IMR-90 (cell line): ENCODE measurements at regions not wholly inside any gene's neighbourhood (a gene's known extent, or its start where the extent isn't known, plus 50 kb on each side); places are given as distances from the start of the nearest gene placed in this dataset.

Source experiments
- ATAC-seq: fragments of 200-7000 bp; cut with Tn5 transposase; 2 replicates; pipeline ENCODE4 v1.9.1; 2020; ENCODE audit warnings: low read depth, mild to moderate bottlenecking, moderate library complexity
- BruUV-seq: library from RNA; stranded (reverse); fragments of 400-500 nt; replicated peaks from 2 replicates; lab custom pipeline; 2021; lab: Mats Ljungman, UMichigan
- CTCF ChIA-PET: fragments of 300-600 bp; formaldehyde crosslinking; extraction: SDS; loops from one replicate; lab custom pipeline; 2021; ENCODE audit warnings: antibody characterized with exemption; lab: Yijun Ruan, JAX
- POLR2A ChIA-PET: fragments of 300-600 bp; sonication (Branson Sonifier 250); formaldehyde crosslinking; loops from one replicate; lab custom pipeline; 2022; ENCODE audit warnings: antibody characterized with exemption; ENCODE audit not compliant: unreplicated experiment; lab: Charles Lee
- DNase-seq: peaks from one replicate; pipeline ENCODE4 v3.0.0; 2013
- H2AFZ ChIP-seq: replicated peaks from 2 replicates; pipeline ENCODE3; 2013; ENCODE audit warnings: low read length, mild to moderate bottlenecking; ENCODE audit not compliant: poor library complexity
- H2AK5ac ChIP-seq: 2 replicates; pipeline ENCODE4 v1.6.1; 2013; ENCODE audit warnings: low read depth, low read length, inconsistent platforms
- H2AK9ac ChIP-seq: replicated peaks from 2 replicates; pipeline ENCODE3; 2013; ENCODE audit warnings: mild to moderate bottlenecking, low read depth, low read length, moderate library complexity; ENCODE audit not compliant: poor library complexity
- H2BK120ac ChIP-seq: 2 replicates; pipeline ENCODE4 v1.6.1; 2013; ENCODE audit warnings: low read depth, low read length, inconsistent platforms
- H2BK15ac ChIP-seq: 3 replicates; pipeline ENCODE4 v1.6.1; 2013; ENCODE audit warnings: low read depth, low read length, inconsistent platforms
- H2BK20ac ChIP-seq: 2 replicates; pipeline ENCODE4 v1.6.1; 2013; ENCODE audit warnings: low read depth, mild to moderate bottlenecking, inconsistent platforms, low read length, moderate library complexity
- H2BK5ac ChIP-seq: 2 replicates; pipeline ENCODE4 v1.6.1; 2013; ENCODE audit warnings: mild to moderate bottlenecking, low read depth, low read length, inconsistent platforms; ENCODE audit not compliant: poor library complexity, severe bottlenecking
- H3K14ac ChIP-seq: replicated peaks from 2 replicates; pipeline ENCODE4 v1.6.1; 2013; ENCODE audit warnings: low read depth, low read length, inconsistent platforms
- H3K18ac ChIP-seq: 2 replicates; pipeline ENCODE4 v1.6.1; 2013; ENCODE audit warnings: low read depth, low read length, control low read depth
- H3K23ac ChIP-seq: 2 replicates; pipeline ENCODE4 v1.6.1; 2013; ENCODE audit warnings: low read depth, low read length, inconsistent platforms
- H3K27ac ChIP-seq: 2 replicates; pipeline ENCODE4 v1.5.1; 2013; ENCODE audit warnings: mild to moderate bottlenecking, control low read depth, low read length; ENCODE audit not compliant: insufficient read depth
- H3K27me3 ChIP-seq: 2 replicates; pipeline ENCODE4 v1.6.1; 2013; ENCODE audit warnings: low read length; ENCODE audit not compliant: control insufficient read depth, insufficient read depth
- H3K36me3 ChIP-seq: 2 replicates; pipeline ENCODE4 v1.6.1; 2013; ENCODE audit warnings: low read length, mixed read lengths; ENCODE audit not compliant: control insufficient read depth, insufficient read depth
- H3K4ac ChIP-seq: 2 replicates; pipeline ENCODE4 v1.6.1; 2013; ENCODE audit warnings: low read depth, low read length, inconsistent platforms
- H3K4me1 ChIP-seq: 2 replicates; pipeline ENCODE4 v1.6.1; 2013; ENCODE audit warnings: low read length, mixed read lengths; ENCODE audit not compliant: control insufficient read depth, insufficient read depth
- H3K4me2 ChIP-seq: 2 replicates; pipeline ENCODE4 v1.6.1; 2013; ENCODE audit warnings: low read depth, mild to moderate bottlenecking, control low read depth, low read length, moderate library complexity
- H3K4me3 ChIP-seq: 2 replicates; pipeline ENCODE4 v1.5.1; 2013; ENCODE audit warnings: low read depth, mild to moderate bottlenecking, control low read depth, low read length, moderate library complexity; ENCODE audit not compliant: insufficient read depth
- H3K56ac ChIP-seq: 2 replicates; pipeline ENCODE4 v1.6.1; 2013; ENCODE audit warnings: low read length, inconsistent platforms; ENCODE audit not compliant: insufficient read depth; ENCODE audit errors: extremely low read depth
- H3K79me1 ChIP-seq, 2 experiments: 2 replicates each; pipeline ENCODE4 v1.6.1; 2013; ENCODE audit warnings: low read length in 2 of 2, inconsistent platforms in 1 of 2, low read depth in 1 of 2
- H3K9ac ChIP-seq: 2 replicates; pipeline ENCODE4 v1.6.1; 2013; ENCODE audit warnings: low read depth, low read length, control low read depth
- H3K9me1 ChIP-seq: 2 replicates; pipeline ENCODE4 v1.6.1; 2013; ENCODE audit warnings: low read length, inconsistent platforms; ENCODE audit not compliant: insufficient read depth
- H3K9me3 ChIP-seq: 2 replicates; pipeline ENCODE4 v1.6.1; 2013; ENCODE audit warnings: low read length; ENCODE audit not compliant: control insufficient read depth, insufficient read depth
- H4K20me1 ChIP-seq: 2 replicates; pipeline ENCODE4 v1.6.1; 2013; ENCODE audit warnings: low read length, inconsistent platforms; ENCODE audit not compliant: insufficient read depth
- H4K5ac ChIP-seq: 2 replicates; pipeline ENCODE4 v1.6.1; 2013; ENCODE audit warnings: mild to moderate bottlenecking, low read depth, low read length, control low read depth
- H4K8ac ChIP-seq, 2 experiments: 2 replicates each; pipeline ENCODE4 v1.6.1; 2013; ENCODE audit warnings: low read depth in 2 of 2, low read length in 2 of 2, control low read depth in 1 of 2, inconsistent platforms in 1 of 2
- H4K91ac ChIP-seq: 2 replicates; pipeline ENCODE4 v1.6.1; 2013; ENCODE audit warnings: low read depth, low read length, inconsistent platforms; ENCODE audit not compliant: insufficient read depth
- POLR2A ChIP-seq: IDR thresholded peaks from 2 replicates; pipeline ENCODE4 v1.6.1; 2012; ENCODE audit warnings: mild to moderate bottlenecking, low read depth, low read length
- WGBS, 2 experiments: methylation state at CpG; one replicate each; pipeline versions ENCODE4 v1.1.5 to v1.1.7; 2013; ENCODE audit warnings: missing lambda C conversion rate in 2 of 2; ENCODE audit not compliant: insufficient read length in 1 of 2; ENCODE audit errors: extremely low coverage in 2 of 2; 5-methylcytosine and 5-hydroxymethylcytosine counted together
- dilution Hi-C: fragments of 300-500 bp; cut with HindIII; formaldehyde crosslinking; loops from one replicate; pipeline ENCODE4 v1.14.3; 2018; ENCODE audit warnings: low sequenced_read_pairs; ENCODE audit not compliant: unreplicated experiment
- in situ Hi-C: fragments of 300-500 bp; cut with MboI; formaldehyde crosslinking; loops from 3 replicates; pipeline ENCODE4 v1.14.3; 2019; ENCODE audit warnings: low sequenced_read_pairs, inconsistent platforms, mixed read lengths
- intact Hi-C: fragments of 100-400 bp; cut with micrococcal nuclease; formaldehyde crosslinking; loops from 2 replicates; pipeline ENCODE4 v1.10.0; 2022
- TF ChIP-seq, protein P1 (sequence below): fragments of 150-350 bp; IDR thresholded peaks from 2 replicates; pipeline ENCODE4 v1.6.1; 2017; ENCODE audit warnings: mild to moderate bottlenecking, antibody characterized with exemption, low read length, low read depth

DNA sequence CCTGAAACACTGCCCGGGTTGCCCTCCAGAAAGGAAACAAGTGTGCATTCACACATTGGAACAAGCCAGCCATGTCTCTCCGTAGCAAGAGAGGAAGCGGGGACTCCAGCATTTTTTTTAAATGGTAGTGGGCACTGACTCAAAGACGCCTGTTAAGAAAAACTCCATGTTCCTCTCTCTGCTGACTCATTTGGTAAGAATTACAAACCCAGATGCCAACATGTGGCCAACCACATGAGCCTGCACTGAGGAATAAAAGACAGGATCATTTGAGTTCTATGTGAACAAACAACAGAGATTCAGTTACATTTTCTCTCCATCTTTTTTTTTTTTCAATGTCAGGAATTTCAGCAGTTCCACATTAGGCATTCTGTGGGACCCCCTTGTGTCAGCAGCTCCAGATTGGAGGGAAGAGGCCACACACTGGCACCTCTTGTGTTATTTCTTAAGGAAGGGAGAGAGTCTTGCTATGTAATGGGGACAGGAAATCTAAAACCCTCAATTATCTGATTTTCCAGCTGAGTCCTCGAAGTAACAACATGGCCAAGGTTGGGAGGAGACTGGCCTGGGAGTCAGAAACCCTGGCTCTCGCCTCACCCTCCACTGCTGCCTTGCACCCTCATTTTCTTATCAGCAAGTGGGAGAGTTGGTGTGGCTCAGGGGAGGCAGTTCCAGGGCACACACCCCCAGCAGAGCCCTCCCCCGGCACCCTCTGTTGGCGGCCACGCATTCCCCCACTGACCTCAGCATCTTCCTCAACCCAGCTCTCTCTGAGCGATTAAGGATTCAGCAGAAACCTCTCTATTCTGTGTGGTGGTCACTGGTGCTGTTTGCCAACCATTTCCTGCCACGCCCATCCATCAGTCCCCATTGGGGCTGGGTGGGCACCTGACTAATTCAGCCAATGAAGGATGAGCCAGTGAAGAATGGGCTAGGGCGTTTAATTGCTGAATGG is 173.0 kb downstream of the FOXL1 start:
- peaks cover 12% of the 10 kb centered on the region for H3K4me1 ChIP-seq
- no peaks in the 10 kb centered on the region for H3K36me3 ChIP-seq
- peak overlapping the region; percentile 43; the same call in 1 of the 2 replicates for H3K56ac ChIP-seq
- peak overlapping the region; percentile 44 for H3K27ac ChIP-seq
- H3K4me3 ChIP-seq, result no peak overlapping the region
- H3K4ac ChIP-seq, result peak overlapping the region; percentile 82
- H2BK120ac ChIP-seq, result peak overlapping the region; percentile 83
- H4K5ac ChIP-seq, result peak overlapping the region; percentile 77
- DNase-seq (peak; percentile 87), ATAC-seq (peak; percentile 93)
- in situ Hi-C loops, result loop anchor here (10.0 kb wide), 1 partner anchor 167 kb away; no protein-coding TSS in a partner anchor
- peak overlapping the region; percentile 63 for H4K91ac ChIP-seq
- intact Hi-C loops, result no loop called here
- POLR2A ChIA-PET, result no interaction called here
- dilution Hi-C loops, result no loop called here
- no peaks in the 10 kb centered on the region for H3K9me3 ChIP-seq
- H2AK5ac ChIP-seq, result peak overlapping the region; percentile 88
- H2BK5ac ChIP-seq, result peak overlapping the region; percentile 47
- peak overlapping the region; percentile 74 for H2BK20ac ChIP-seq
- H3K9me1 ChIP-seq, result peaks cover 18% of the 10 kb centered on the region
- peak overlapping the region; percentile 99 for H2AK9ac ChIP-seq
- H3K14ac ChIP-seq, result peak overlapping the region; percentile 84
- whole genome bisulfite sequencing, 2 experiments, result 86% methylated on average over 1 of the region's 12 CpGs; no CpG with 5 or more reads in 1 of the 2 experiments
- H2AFZ ChIP-seq, result peak overlapping the region; percentile 68
- no peaks in the 10 kb centered on the region for H4K20me1 ChIP-seq
- peak overlapping the region; percentile 68 to 76; a peak in 3 of 4 replicates for H4K8ac ChIP-seq
- H3K79me1 ChIP-seq, result no peaks in the 10 kb centered on the region; a peak in 1 of 4 replicates
- H3K23ac ChIP-seq, result peak overlapping the region; percentile 73
- peak overlapping the region; percentile 41; the same call in 1 of the 2 replicates for H3K4me2 ChIP-seq
- CTCF ChIA-PET, result no interaction called here
- H3K27me3 ChIP-seq, result no peaks in the 10 kb centered on the region
- TF ChIP-seq, protein P1, sequence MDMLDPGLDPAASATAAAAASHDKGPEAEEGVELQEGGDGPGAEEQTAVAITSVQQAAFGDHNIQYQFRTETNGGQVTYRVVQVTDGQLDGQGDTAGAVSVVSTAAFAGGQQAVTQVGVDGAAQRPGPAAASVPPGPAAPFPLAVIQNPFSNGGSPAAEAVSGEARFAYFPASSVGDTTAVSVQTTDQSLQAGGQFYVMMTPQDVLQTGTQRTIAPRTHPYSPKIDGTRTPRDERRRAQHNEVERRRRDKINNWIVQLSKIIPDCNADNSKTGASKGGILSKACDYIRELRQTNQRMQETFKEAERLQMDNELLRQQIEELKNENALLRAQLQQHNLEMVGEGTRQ, result peak; percentile 72; the same call in 1 of the 2 replicates
- no peak for TF ChIP-seq POLR2A
- BruUV-seq, result no TSS peak
- H3K18ac ChIP-seq, result peak overlapping the region; percentile 77
- peak overlapping the region; percentile 24; the same call in 1 of the 2 replicates for H3K9ac ChIP-seq
- H2BK15ac ChIP-seq, result peak overlapping the region; percentile 67; the same call in 1 of the 3 replicates
